Osteocyte (in vitro differentiated cells): ENCODE measurements at regions not wholly inside any gene's neighbourhood (a gene's known extent, or its start where the extent isn't known, plus 50 kb on each side); places are given as distances from the start of the nearest gene placed in this dataset.

Experiments used
- DNase-seq: peaks from one replicate; pipeline ENCODE4 v3.0.0; 2021; ENCODE audit warnings: mixed read lengths; ENCODE audit not compliant: unreplicated experiment; ENCODE audit errors: extremely low spot score
- H3K27ac Mint-ChIP-seq: one replicate; pipeline ENCODE4 v1.8.0; 2021; ENCODE audit warnings: mild to moderate bottlenecking, mixed read lengths; ENCODE audit not compliant: unreplicated experiment
- H3K27me3 Mint-ChIP-seq: one replicate; pipeline ENCODE4 v1.8.0; 2021; ENCODE audit warnings: mixed read lengths; ENCODE audit not compliant: unreplicated experiment
- H3K36me3 Mint-ChIP-seq: one replicate; pipeline ENCODE4 v1.8.0; 2021; ENCODE audit warnings: mixed read lengths; ENCODE audit not compliant: unreplicated experiment
- H3K4me1 Mint-ChIP-seq: one replicate; pipeline ENCODE4 v1.8.0; 2021; ENCODE audit warnings: mixed read lengths; ENCODE audit not compliant: unreplicated experiment
- H3K4me3 Mint-ChIP-seq: one replicate; pipeline ENCODE4 v1.8.0; 2021; ENCODE audit warnings: mild to moderate bottlenecking, moderate library complexity, mixed read lengths; ENCODE audit not compliant: unreplicated experiment
- H3K9me3 Mint-ChIP-seq: one replicate; pipeline ENCODE4 v1.8.0; 2021; ENCODE audit warnings: mixed read lengths; ENCODE audit not compliant: unreplicated experiment
- TF ChIP-seq, protein P1 (sequence below): fragments of 200-600 bp; sonication (generic); IDR thresholded peaks from 2 replicates; pipeline ENCODE4 v1.5.0; 2021; ENCODE audit warnings: antibody characterized with exemption, mild to moderate bottlenecking, moderate library complexity

DNA sequence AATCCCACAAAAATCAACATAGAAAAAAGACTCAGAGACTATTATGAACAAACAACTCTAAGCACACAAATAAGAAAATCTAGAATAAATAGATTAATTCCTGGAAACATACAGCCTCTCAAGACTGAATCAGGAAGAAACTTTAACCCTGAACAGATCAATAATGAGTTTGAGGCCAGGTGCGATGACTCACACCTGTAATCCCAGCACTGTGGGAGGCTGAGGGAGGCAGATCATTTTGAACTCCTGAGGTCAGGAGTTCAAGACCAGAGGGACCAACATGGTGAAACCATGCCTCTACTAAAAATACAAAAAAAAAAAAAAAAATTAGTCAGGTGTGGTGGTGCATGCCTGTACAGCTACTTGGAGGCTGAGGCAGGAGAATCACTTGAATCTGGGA, 499.5 kb upstream of the LUZP2 start:
- Mint-ChIP-seq H3K27me3 (no peaks in the 10 kb centered on the region), H3K4me3 (no peak overlapping the region), H3K27ac (no peak overlapping the region), H3K9me3 (peaks cover 35% of the 10 kb centered on the region), H3K4me1 (no peaks in the 10 kb centered on the region), H3K36me3 (peaks cover 10% of the 10 kb centered on the region)
- TF ChIP-seq, protein P1, sequence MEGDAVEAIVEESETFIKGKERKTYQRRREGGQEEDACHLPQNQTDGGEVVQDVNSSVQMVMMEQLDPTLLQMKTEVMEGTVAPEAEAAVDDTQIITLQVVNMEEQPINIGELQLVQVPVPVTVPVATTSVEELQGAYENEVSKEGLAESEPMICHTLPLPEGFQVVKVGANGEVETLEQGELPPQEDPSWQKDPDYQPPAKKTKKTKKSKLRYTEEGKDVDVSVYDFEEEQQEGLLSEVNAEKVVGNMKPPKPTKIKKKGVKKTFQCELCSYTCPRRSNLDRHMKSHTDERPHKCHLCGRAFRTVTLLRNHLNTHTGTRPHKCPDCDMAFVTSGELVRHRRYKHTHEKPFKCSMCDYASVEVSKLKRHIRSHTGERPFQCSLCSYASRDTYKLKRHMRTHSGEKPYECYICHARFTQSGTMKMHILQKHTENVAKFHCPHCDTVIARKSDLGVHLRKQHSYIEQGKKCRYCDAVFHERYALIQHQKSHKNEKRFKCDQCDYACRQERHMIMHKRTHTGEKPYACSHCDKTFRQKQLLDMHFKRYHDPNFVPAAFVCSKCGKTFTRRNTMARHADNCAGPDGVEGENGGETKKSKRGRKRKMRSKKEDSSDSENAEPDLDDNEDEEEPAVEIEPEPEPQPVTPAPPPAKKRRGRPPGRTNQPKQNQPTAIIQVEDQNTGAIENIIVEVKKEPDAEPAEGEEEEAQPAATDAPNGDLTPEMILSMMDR = no peak
- DNase-seq = no peak

DNA sequence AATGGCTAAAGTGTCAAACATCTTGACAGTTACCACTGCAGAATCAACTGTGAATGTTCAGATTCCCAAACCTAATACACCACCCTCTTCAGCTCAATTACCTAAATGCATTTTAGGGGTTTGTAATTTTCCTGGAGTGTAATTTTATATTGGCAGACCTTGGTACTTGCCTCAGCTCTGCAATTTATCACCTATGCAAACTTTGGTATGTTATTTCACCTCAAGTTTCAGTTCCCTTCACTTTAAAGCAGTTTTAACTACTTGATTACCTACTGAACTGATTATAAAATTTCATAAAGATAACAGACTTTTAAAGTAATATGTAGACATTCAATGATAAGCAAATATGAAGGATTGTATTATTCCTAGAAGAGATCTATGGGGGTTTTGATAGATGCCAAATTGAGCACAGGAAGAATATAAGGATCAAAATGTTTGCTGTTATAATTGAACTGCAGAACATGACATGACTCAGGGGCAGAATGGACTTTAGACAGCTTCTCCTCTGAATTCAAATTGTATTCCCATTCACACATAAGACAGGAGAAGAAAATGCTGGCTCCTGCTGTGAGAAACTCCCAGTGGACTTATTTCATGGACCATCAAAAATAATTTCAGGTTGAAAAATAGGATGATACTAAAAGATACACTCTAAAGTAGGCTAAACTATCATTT, 491.5 kb upstream of the LUZP2 start:
- DNase-seq = no peak
- no peak overlapping the region for H3K4me3 Mint-ChIP-seq
- H3K27ac Mint-ChIP-seq = no peak overlapping the region
- no peaks in the 10 kb centered on the region for H3K27me3 Mint-ChIP-seq
- H3K4me1 Mint-ChIP-seq = no peaks in the 10 kb centered on the region
- H3K9me3 Mint-ChIP-seq = peaks cover 11% of the 10 kb centered on the region
- no peaks in the 10 kb centered on the region for H3K36me3 Mint-ChIP-seq
- TF ChIP-seq, protein P1 = no peak

DNA sequence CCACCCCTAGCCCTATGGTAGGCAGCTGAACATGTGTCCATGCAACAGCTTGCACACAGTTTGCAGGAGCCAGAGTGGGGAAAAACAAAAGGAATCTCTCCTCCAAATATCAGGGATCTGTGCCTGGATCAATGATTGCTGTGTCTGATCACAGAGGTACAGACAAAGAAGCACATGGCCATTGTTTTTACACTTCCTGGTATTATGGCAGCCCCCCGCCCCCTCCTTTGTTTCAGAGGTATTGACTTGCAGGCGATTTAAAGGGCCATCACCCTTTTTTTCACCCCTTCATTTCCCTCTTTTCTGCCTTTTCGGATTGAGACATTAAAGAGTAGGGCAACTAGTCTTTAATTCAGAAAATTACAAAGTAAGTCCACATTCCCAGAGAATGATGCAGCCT, 453.0 kb upstream of the LUZP2 start:
- no peak overlapping the region for H3K4me3 Mint-ChIP-seq
- H3K27me3 Mint-ChIP-seq = no peaks in the 10 kb centered on the region
- no peak overlapping the region for H3K27ac Mint-ChIP-seq
- TF ChIP-seq, protein P1 = no peak
- H3K36me3 Mint-ChIP-seq = peaks cover 10% of the 10 kb centered on the region
- H3K9me3 Mint-ChIP-seq = peaks cover 9% of the 10 kb centered on the region
- H3K4me1 Mint-ChIP-seq = peaks cover 5% of the 10 kb centered on the region
- DNase-seq = no peak

DNA sequence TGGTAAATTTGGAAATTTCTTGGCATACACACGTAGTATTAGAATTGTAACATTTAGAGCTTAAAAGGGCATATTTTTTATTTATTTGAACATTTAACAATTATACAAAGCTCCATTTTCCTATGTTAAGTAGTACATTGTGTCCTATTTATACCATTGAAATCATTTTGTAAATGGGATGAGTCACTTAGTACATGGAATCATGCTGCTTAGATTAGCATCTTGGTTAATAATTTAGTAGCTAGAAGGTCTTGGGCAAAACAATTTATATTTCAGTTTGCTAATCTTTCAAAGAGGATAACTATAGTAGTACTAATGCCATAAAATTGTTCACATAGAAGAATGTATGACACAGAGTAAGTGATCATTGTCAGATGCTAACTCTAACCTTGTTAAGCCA, 450.1 kb upstream of the LUZP2 start:
- Mint-ChIP-seq H3K27ac (no peak overlapping the region), H3K4me1 (peaks cover 5% of the 10 kb centered on the region), H3K36me3 (peaks cover 10% of the 10 kb centered on the region), H3K4me3 (no peak overlapping the region), H3K27me3 (no peaks in the 10 kb centered on the region), H3K9me3 (peaks cover 13% of the 10 kb centered on the region)
- TF ChIP-seq, protein P1 = no peak
- DNase-seq = no peak

DNA sequence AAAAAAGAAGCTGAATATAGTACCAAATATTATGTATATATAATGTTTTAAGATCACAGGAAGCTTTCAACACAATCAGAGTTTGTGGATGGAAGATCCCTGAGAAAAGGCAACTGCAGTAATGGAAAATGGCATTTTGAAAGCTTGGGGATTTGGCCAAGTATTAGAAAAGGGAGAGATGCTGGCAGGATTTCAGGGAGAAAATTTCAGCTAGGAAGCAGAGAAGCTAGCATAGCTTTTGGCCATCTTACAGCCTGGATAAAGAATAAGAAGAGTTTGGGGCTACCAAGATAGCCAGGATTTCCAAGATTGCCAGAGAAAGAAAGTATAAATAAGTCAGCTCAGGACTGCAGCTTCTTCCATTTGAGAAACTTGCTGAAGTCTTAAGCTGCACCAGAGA, 440.8 kb upstream of the LUZP2 start:
- Mint-ChIP-seq H3K36me3 (no peaks in the 10 kb centered on the region), H3K4me3 (no peak overlapping the region), H3K4me1 (no peaks in the 10 kb centered on the region), H3K27ac (no peak overlapping the region), H3K27me3 (no peaks in the 10 kb centered on the region), H3K9me3 (no peaks in the 10 kb centered on the region)
- no peak for DNase-seq
- TF ChIP-seq, protein P1 = no peak
